Kidney (tissue), 13 donors: ENCODE measurements at regions not wholly inside any gene's neighbourhood (a gene's known extent, or its start where the extent isn't known, plus 50 kb on each side); places are given as distances from the start of the nearest gene placed in this dataset.

Source experiments
- DNase-seq, 5 donors: peaks; one replicate each; pipeline ENCODE4 v3.0.0-alpha.2; 2013 to 2020
- FAIRE-seq: peaks from 2 replicates; lab custom pipeline; 2012; peaks lifted over from hg19 to GRCh38; lab: Jason Lieb, UNC
- H3K27ac ChIP-seq, 2 donors: one replicate each; pipeline ENCODE4 v1.7.0; 2013; ENCODE audit warnings: low read depth in 2 of 2, low read length in 2 of 2, inconsistent platforms in 1 of 2
- H3K27me3 ChIP-seq: one replicate; pipeline ENCODE4 v1.7.1; 2013; ENCODE audit warnings: low read length, inconsistent platforms; ENCODE audit not compliant: control insufficient read depth, insufficient read depth
- H3K36me3 ChIP-seq, 3 donors: one replicate each; pipeline versions ENCODE4 v1.7.0 to v1.7.1; 2013; ENCODE audit warnings: low read length in 3 of 3, control low read depth in 1 of 3, inconsistent platforms in 1 of 3; ENCODE audit not compliant: insufficient read depth in 3 of 3, control insufficient read depth in 2 of 3
- H3K4me1 ChIP-seq, 3 donors: one replicate each; pipeline versions ENCODE4 v1.7.0 to v1.7.1; 2013; ENCODE audit warnings: low read length in 3 of 3, inconsistent platforms in 1 of 3, low read depth in 1 of 3; ENCODE audit not compliant: control insufficient read depth in 2 of 3, insufficient read depth in 2 of 3
- H3K4me3 ChIP-seq, 3 donors: one replicate each; pipeline versions ENCODE4 v1.7.0 to v1.8.1; 2013; ENCODE audit warnings: low read length in 3 of 3, control low read depth in 1 of 3, inconsistent platforms in 1 of 3
- H3K9ac ChIP-seq, 3 donors: one replicate each; pipeline versions ENCODE4 v1.7.0 to v1.7.1; 2013; ENCODE audit warnings: low read length in 3 of 3, control low read depth in 1 of 3, inconsistent platforms in 1 of 3
- H3K9me3 ChIP-seq, 3 donors: one replicate each; pipeline versions ENCODE4 v1.7.0 to v1.7.1; 2013; ENCODE audit warnings: low read length in 3 of 3, control low read depth in 1 of 3, inconsistent platforms in 1 of 3; ENCODE audit not compliant: control insufficient read depth in 2 of 3, insufficient read depth in 1 of 3
- CTCF ChIP-seq: IDR thresholded peaks from 3 replicates; pipeline ENCODE4 v1.5.1; 2012; ENCODE audit warnings: mild to moderate bottlenecking, moderate library complexity, borderline replicate concordance; ENCODE audit not compliant: insufficient read depth; ENCODE audit errors: extremely low read depth
- intact Hi-C: fragments of 100-400 bp; cut with DNase I; formaldehyde crosslinking; loops from one replicate; pipeline ENCODE4 v1.11.1; 2022
- donor health status: control.
- donor health status: control.
- donor health status: control.
- donor health status: control.
- donor health status: control.
- donor health status: DM: yes; HTN: yes; CAD: no.
- donor health status: Normal renal cell carcinoma (clear cell type).

GRCh38 chr2:185990861-185991525, 252.4 kb downstream of the FSIP2 start:
- Histone ChIP-seq H3K9me3 (no peaks in the 10 kb centered on the region), H3K4me3 (no peak overlapping the region), H3K36me3 (no peaks in the 10 kb centered on the region), H3K27ac (no peak overlapping the region), H3K4me1 (no peaks in the 10 kb centered on the region), H3K9ac (no peak overlapping the region), H3K27me3 (no peaks in the 10 kb centered on the region)
- intact Hi-C loops, result no loop called here
- DNase-seq (no peak), FAIRE-seq (no peak)
- no peak for TF ChIP-seq CTCF

GRCh38 chr2:185998562-185999070, 260.0 kb downstream of the FSIP2 start:
- no peaks in the 10 kb centered on the region for H3K4me1 ChIP-seq
- no peaks in the 10 kb centered on the region for H3K9me3 ChIP-seq
- no peak for DNase-seq
- no peak for TF ChIP-seq CTCF
- H3K9ac ChIP-seq, result no peak overlapping the region
- no peak overlapping the region for H3K27ac ChIP-seq
- H3K4me3 ChIP-seq, result no peak overlapping the region
- intact Hi-C loops, result no loop called here
- no peaks in the 10 kb centered on the region for H3K27me3 ChIP-seq
- no peak for FAIRE-seq
- H3K36me3 ChIP-seq, result no peaks in the 10 kb centered on the region

- peaks cover 0 to 14% (median 0%) of the 10 kb centered on the region in 3 donors for H3K9me3 ChIP-seq
- H3K4me1 ChIP-seq, result no peaks in the 10 kb centered on the region
- H3K9ac ChIP-seq, result no peak overlapping the region
- intact Hi-C loops, result no loop called here
- no peaks in the 10 kb centered on the region for H3K36me3 ChIP-seq
- H3K27ac ChIP-seq, result no peak overlapping the region
- H3K27me3 ChIP-seq, result no peaks in the 10 kb centered on the region
- no peak for DNase-seq
- FAIRE-seq, result no peak
- H3K4me3 ChIP-seq, result no peak overlapping the region
- TF ChIP-seq CTCF, result no peak
Measured at GRCh38 chr2:186009341-186009740, 270.7 kb downstream of the FSIP2 start.

GRCh38 chr2:186017278-186017677, 278.7 kb downstream of the FSIP2 start:
- intact Hi-C loops, result no loop called here
- H3K36me3 ChIP-seq, result no peaks in the 10 kb centered on the region
- peaks cover 0 to 12% (median 0%) of the 10 kb centered on the region in 3 donors for H3K9me3 ChIP-seq
- FAIRE-seq (no peak), DNase-seq (no peak)
- no peaks in the 10 kb centered on the region for H3K27me3 ChIP-seq
- H3K27ac ChIP-seq, result no peak overlapping the region
- no peak overlapping the region for H3K4me3 ChIP-seq
- no peak overlapping the region for H3K9ac ChIP-seq
- no peak for TF ChIP-seq CTCF
- no peaks in the 10 kb centered on the region for H3K4me1 ChIP-seq
